ENCODE measurements at regions not wholly inside any gene's neighbourhood (a gene's known extent, or its start where the extent isn't known, plus 50 kb on each side); places are given as distances from the start of the nearest gene placed in this dataset.

- no peaks in the 10 kb centered on the region for H3K27me3 ChIP-seq
- DNase-seq (no peak), ATAC-seq (ENCODE audit: low FRiP score in 2 of 2) (no peak)
- H3K9me3 ChIP-seq = no peaks in the 10 kb centered on the region
- no peaks in the 10 kb centered on the region for H3K4me1 ChIP-seq
- TF ChIP-seq CTCF (IDR thresholded peaks at IDR 0.05) (no peak), POLR2A (IDR thresholded peaks at IDR 0.05) (no peak), POLR2AphosphoS5 (IDR thresholded peaks at IDR 0.05) (no peak), EP300 (IDR thresholded peaks at IDR 0.05) (no peak)
- H3K27ac ChIP-seq = no peak overlapping the region
- WGBS, 2 donors = 45 to 50% methylated on average over 1 of the region's 1 CpG
- no peaks in the 10 kb centered on the region for H3K36me3 ChIP-seq
- H3K4me3 ChIP-seq = no peak overlapping the region
Observed at GRCh38 chr12:86662464-86662863, 406.3 kb upstream of the MGAT4C start.

DNA sequence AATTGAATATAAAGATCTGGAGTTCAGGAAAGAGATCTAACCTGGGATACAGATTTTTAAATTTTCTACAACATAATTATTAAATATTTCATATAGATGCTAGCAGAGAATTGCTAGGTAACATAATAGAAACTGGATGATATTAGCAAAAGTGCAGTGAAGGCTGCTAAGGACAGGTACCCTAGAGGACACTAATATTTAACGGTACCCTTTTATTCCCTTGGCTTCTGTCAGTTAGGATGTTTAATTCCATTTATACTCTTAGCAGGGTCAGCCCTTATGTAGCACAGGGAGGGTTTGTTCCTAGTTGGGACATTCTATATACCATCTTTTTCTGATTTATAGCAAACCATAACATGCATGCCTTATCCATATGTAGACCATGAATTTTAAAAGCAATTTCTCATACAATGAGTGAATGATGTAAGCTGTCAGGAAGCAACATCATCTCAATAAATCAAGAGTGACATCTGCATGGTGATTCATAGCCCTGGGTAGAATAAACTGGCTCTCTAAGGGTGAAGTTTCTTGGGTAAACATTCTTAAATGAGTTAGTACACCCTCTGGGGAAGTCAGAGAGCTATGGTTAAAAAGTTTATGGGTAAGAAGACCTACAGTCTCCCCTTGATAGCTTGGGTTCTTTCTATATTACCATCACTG is 404.4 kb upstream of the MGAT4C start:
- TF ChIP-seq POLR2A (IDR thresholded peaks at IDR 0.05) (no peak), CTCF (IDR thresholded peaks at IDR 0.05) (no peak), POLR2AphosphoS5 (IDR thresholded peaks at IDR 0.05) (no peak), EP300 (IDR thresholded peaks at IDR 0.05) (no peak)
- 82 to 94% methylated on average over 1 of the region's 1 CpG for WGBS, 2 donors

DNA sequence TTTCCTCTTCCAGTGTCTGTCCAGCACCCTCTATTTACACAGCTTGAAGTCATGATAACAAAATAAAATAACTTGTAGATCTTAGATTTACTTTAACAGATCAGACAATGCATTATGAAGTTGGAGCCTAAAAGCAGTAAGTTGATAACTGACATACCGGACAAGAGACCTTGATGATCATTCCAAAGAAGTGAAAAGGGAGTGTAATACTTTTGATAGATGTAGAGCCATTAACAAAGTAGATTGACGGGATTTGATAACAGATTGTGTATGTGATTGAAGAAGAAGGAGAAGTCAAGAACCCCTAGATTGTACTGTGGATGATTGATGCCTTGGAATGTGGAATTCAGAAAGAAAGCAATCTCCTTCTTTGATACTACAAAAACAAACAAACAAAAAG is 403.8 kb upstream of the MGAT4C start:
- DNase-seq (no peak), ATAC-seq (ENCODE audit: low FRiP score in 2 of 2) (no peak)
- no peaks in the 10 kb centered on the region for H3K4me1 ChIP-seq
- no peak overlapping the region for H3K4me3 ChIP-seq
- no peaks in the 10 kb centered on the region for H3K9me3 ChIP-seq
- no peaks in the 10 kb centered on the region for H3K27me3 ChIP-seq
- H3K27ac ChIP-seq = no peak overlapping the region
- H3K36me3 ChIP-seq = no peaks in the 10 kb centered on the region
- TF ChIP-seq CTCF (IDR thresholded peaks at IDR 0.05) (no peak), POLR2AphosphoS5 (IDR thresholded peaks at IDR 0.05) (no peak), POLR2A (IDR thresholded peaks at IDR 0.05) (no peak), EP300 (IDR thresholded peaks at IDR 0.05) (no peak)
- whole genome bisulfite sequencing, 2 donors = 65% methylated on average over 2 of the region's 2 CpGs

More for the DNA sequence above, 404.4 kb upstream of the MGAT4C start:
- ATAC-seq (ENCODE audit: low FRiP score in 2 of 2) (no peak), DNase-seq (no peak)
- Histone ChIP-seq H3K27me3 (no peaks in the 10 kb centered on the region), H3K27ac (no peak overlapping the region), H3K9me3 (no peaks in the 10 kb centered on the region), H3K36me3 (no peaks in the 10 kb centered on the region), H3K4me1 (no peaks in the 10 kb centered on the region), H3K4me3 (no peak overlapping the region)

DNA sequence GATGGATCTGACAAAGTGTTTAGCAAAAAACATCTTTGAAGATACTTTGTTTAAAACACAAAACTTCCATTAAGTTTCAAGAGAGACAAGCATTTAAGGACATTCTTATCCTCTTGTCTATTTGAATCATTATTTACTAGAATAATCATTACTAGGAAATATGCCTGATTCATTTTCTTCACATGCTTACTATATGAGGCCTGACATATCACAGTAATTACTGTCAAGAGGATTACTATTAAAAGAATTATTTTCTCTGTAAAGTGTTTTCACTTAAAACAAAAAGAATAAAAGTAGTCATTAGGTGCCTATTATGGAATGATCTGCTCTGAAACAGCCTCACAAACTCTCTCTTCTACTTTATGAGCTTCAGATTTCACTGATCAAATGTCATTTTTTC is 402.1 kb upstream of the MGAT4C start:
- Histone ChIP-seq H3K4me3 (no peak overlapping the region), H3K9me3 (no peaks in the 10 kb centered on the region), H3K4me1 (no peaks in the 10 kb centered on the region), H3K27ac (no peak overlapping the region), H3K36me3 (no peaks in the 10 kb centered on the region), H3K27me3 (no peaks in the 10 kb centered on the region)
- no peak for ATAC-seq (ENCODE audit: low FRiP score in 2 of 2)
- no peak for DNase-seq
- no peak for TF ChIP-seq EP300 (IDR thresholded peaks at IDR 0.05)
- no peak for TF ChIP-seq POLR2A (IDR thresholded peaks at IDR 0.05)
- TF ChIP-seq POLR2AphosphoS5 (IDR thresholded peaks at IDR 0.05) = no peak
- no peak for TF ChIP-seq CTCF (IDR thresholded peaks at IDR 0.05)

GRCh38 chr12:86647800-86648199 is 391.6 kb upstream of the MGAT4C start:
- no peak for DNase-seq
- WGBS, 2 donors = 61 to 62% methylated on average over 2 of the region's 2 CpGs
- TF ChIP-seq POLR2A (IDR thresholded peaks at IDR 0.05) (no peak), EP300 (IDR thresholded peaks at IDR 0.05) (no peak), CTCF (IDR thresholded peaks at IDR 0.05) (no peak), POLR2AphosphoS5 (IDR thresholded peaks at IDR 0.05) (no peak)
- no peak for ATAC-seq (ENCODE audit: low FRiP score in 2 of 2)
- Histone ChIP-seq H3K4me1 (no peaks in the 10 kb centered on the region), H3K36me3 (no peaks in the 10 kb centered on the region), H3K9me3 (no peaks in the 10 kb centered on the region), H3K27me3 (no peaks in the 10 kb centered on the region), H3K4me3 (no peak overlapping the region), H3K27ac (no peak overlapping the region)

Data from upper lobe of left lung (tissue), 6 donors.